Natural killer cell (primary cell): ENCODE measurements at regions not wholly inside any gene's neighbourhood (a gene's known extent, or its start where the extent isn't known, plus 50 kb on each side); places are given as distances from the start of the nearest gene placed in this dataset.

Experiments used
- ATAC-seq, 3 donors: fragments of 150-1000 bp in 2 of 3; fragments of 200-7000 bp in 1 of 3; cut with Tn5 transposase; 1 replicate in 1 of 3; 2 replicates in 2 of 3; pipeline ENCODE4 v1.10.0; 2021; ENCODE audit warnings: mild to moderate bottlenecking in 2 of 3, moderate library complexity in 2 of 3
- DNase-seq, 2 donors: peaks; one replicate each; pipeline versions ENCODE4 v3.0.0 to v3.0.0-alpha.2; 2013 to 2021; ENCODE audit warnings: mixed read lengths in 1 of 2
- H3K27ac ChIP-seq: one replicate; pipeline ENCODE4 v1.5.1; 2013; ENCODE audit warnings: mild to moderate bottlenecking, low read length
- H3K27me3 ChIP-seq: one replicate; pipeline ENCODE4 v1.6.1; 2013; ENCODE audit warnings: low read length; ENCODE audit not compliant: control insufficient read depth, insufficient read depth
- H3K36me3 ChIP-seq: one replicate; pipeline ENCODE4 v1.6.1; 2013; ENCODE audit warnings: low read length; ENCODE audit not compliant: control insufficient read depth, insufficient read depth
- H3K4me1 ChIP-seq: one replicate; pipeline ENCODE4 v1.6.1; 2013; ENCODE audit warnings: low read length; ENCODE audit not compliant: control insufficient read depth, insufficient read depth
- H3K4me3 ChIP-seq: one replicate; pipeline ENCODE4 v1.5.1; 2013; ENCODE audit warnings: low read length
- H3K9me3 ChIP-seq: one replicate; pipeline ENCODE4 v1.6.1; 2013; ENCODE audit warnings: low read length; ENCODE audit not compliant: control insufficient read depth, insufficient read depth
- H3K27ac Mint-ChIP-seq, 2 donors: one replicate each; pipeline ENCODE4 v1.8.0; 2022; ENCODE audit warnings: mild to moderate bottlenecking in 2 of 2, mixed read lengths in 2 of 2, moderate library complexity in 1 of 2
- H3K27me3 Mint-ChIP-seq, 2 donors: one replicate each; pipeline ENCODE4 v1.8.0; 2022; ENCODE audit warnings: low read depth in 2 of 2, mixed read lengths in 2 of 2
- H3K36me3 Mint-ChIP-seq: one replicate; pipeline ENCODE4 v1.8.0; 2022; ENCODE audit warnings: mixed read lengths
- H3K4me1 Mint-ChIP-seq, 2 donors: one replicate each; pipeline ENCODE4 v1.8.0; 2022; ENCODE audit warnings: mixed read lengths in 2 of 2
- H3K4me3 Mint-ChIP-seq: one replicate; pipeline ENCODE4 v1.8.0; 2022; ENCODE audit warnings: mild to moderate bottlenecking, moderate library complexity, mixed read lengths
- H3K9me3 Mint-ChIP-seq, 2 donors: one replicate each; pipeline ENCODE4 v1.8.0; 2022; ENCODE audit warnings: mixed read lengths in 2 of 2
- WGBS: methylation state at CpG from one replicate; pipeline ENCODE4 v1.1.7; 2013; ENCODE audit warnings: missing lambda C conversion rate; ENCODE audit not compliant: insufficient coverage; 5-methylcytosine and 5-hydroxymethylcytosine counted together
- intact Hi-C: fragments of 100-400 bp; cut with micrococcal nuclease; formaldehyde crosslinking; loops from one replicate; pipeline ENCODE4 v1.14.2; 2022
- TF ChIP-seq, protein P1 (sequence below): fragments of 200-600 bp; IDR thresholded peaks from one replicate; pipeline ENCODE4 v1.8.0; 2022; ENCODE audit warnings: antibody characterized with exemption

GRCh38 chr4:143784567-143784966 lies 84.1 kb upstream of the FREM3 start:
- Mint-ChIP-seq H3K9me3 (peaks cover 0 to 4% of the 10 kb centered on the region in 2 donors), H3K4me3 (no peak overlapping the region), H3K4me1 (no peaks in the 10 kb centered on the region), H3K36me3 (no peaks in the 10 kb centered on the region), H3K27ac (no peak overlapping the region), H3K27me3 (no peaks in the 10 kb centered on the region)
- no peak for ATAC-seq
- no peaks in the 10 kb centered on the region for H3K36me3 ChIP-seq
- WGBS, result 90% methylated on average over 2 of the region's 2 CpGs
- no peaks in the 10 kb centered on the region for H3K4me1 ChIP-seq
- H3K4me3 ChIP-seq, result no peak overlapping the region
- H3K9me3 ChIP-seq, result peaks cover 4% of the 10 kb centered on the region
- DNase-seq, result no peak
- intact Hi-C loops, result no loop called here
- H3K27me3 ChIP-seq, result no peaks in the 10 kb centered on the region
- H3K27ac ChIP-seq, result no peak overlapping the region
- TF ChIP-seq, protein P1, sequence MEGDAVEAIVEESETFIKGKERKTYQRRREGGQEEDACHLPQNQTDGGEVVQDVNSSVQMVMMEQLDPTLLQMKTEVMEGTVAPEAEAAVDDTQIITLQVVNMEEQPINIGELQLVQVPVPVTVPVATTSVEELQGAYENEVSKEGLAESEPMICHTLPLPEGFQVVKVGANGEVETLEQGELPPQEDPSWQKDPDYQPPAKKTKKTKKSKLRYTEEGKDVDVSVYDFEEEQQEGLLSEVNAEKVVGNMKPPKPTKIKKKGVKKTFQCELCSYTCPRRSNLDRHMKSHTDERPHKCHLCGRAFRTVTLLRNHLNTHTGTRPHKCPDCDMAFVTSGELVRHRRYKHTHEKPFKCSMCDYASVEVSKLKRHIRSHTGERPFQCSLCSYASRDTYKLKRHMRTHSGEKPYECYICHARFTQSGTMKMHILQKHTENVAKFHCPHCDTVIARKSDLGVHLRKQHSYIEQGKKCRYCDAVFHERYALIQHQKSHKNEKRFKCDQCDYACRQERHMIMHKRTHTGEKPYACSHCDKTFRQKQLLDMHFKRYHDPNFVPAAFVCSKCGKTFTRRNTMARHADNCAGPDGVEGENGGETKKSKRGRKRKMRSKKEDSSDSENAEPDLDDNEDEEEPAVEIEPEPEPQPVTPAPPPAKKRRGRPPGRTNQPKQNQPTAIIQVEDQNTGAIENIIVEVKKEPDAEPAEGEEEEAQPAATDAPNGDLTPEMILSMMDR, result no peak

GRCh38 chr4:143782521-143782920 lies 82.0 kb upstream of the FREM3 start:
- Mint-ChIP-seq H3K4me1 (no peaks in the 10 kb centered on the region), H3K27me3 (no peaks in the 10 kb centered on the region), H3K9me3 (peaks cover 0 to 4% of the 10 kb centered on the region in 2 donors), H3K4me3 (no peak overlapping the region), H3K36me3 (no peaks in the 10 kb centered on the region), H3K27ac (no peak overlapping the region)
- Histone ChIP-seq H3K9me3 (peaks cover 4% of the 10 kb centered on the region), H3K27ac (no peak overlapping the region), H3K36me3 (no peaks in the 10 kb centered on the region), H3K4me3 (no peak overlapping the region), H3K4me1 (no peaks in the 10 kb centered on the region), H3K27me3 (no peaks in the 10 kb centered on the region)
- ATAC-seq, result no peak
- TF ChIP-seq, protein P1, result no peak
- 90% methylated on average over 1 of the region's 1 CpG for WGBS
- intact Hi-C loops, result no loop called here
- no peak for DNase-seq

DNA sequence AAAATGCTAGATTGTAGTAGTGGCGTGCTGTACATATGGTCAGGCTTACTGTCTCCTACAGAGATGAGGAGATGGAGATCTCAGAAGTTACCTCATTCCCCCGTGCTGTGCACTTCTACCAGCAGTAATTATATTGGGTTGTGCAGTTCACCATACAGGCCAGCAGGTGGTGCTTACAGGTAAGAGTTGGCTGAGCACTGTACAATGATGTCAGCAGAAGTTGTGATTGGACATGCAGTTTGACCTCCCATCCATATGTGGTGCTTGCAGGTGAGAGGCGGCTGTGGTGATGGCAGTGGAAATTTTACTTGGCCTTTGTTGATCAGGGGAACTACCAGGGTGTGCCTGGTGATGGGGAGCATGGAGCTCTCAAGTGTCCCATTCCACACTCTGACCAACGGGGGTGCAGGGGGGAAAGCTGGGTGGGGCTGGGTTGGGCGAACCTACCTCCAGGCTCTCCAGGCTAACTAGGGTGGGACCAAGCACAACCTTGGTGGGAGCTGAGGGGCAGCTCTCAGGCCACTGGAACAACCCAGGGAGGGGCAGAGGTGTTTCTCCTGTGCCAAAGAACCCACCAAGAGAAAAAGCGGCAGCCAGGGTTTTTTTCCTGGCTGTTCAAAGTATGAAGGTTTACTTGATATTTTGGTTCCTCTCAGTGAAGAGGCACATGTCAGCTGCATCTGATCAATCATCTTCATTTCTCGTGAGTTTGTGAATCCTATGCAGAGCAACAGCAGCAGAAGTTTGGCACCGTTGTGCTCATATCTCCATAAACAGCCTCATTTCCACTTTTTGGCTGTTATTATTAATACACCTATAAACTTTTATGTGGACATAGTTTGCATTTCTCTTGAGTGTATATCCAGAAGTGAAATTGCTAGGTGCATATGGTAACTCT lies 73.8 kb upstream of the FREM3 start:
- peaks cover 0 to 4% of the 10 kb centered on the region in 2 donors for H3K4me1 Mint-ChIP-seq
- ATAC-seq, result peak; percentile 46 to 84 (median 65)
- 81% methylated on average over 7 of the region's 8 CpGs for WGBS
- Histone ChIP-seq H3K9me3 (no peaks in the 10 kb centered on the region), H3K4me1 (no peaks in the 10 kb centered on the region), H3K27ac (no peak overlapping the region), H3K27me3 (no peaks in the 10 kb centered on the region), H3K36me3 (no peaks in the 10 kb centered on the region), H3K4me3 (no peak overlapping the region)
- DNase-seq, result peak in 1 of 2 donors; percentile 30
- intact Hi-C loops, result no loop called here
- no peaks in the 10 kb centered on the region for H3K9me3 Mint-ChIP-seq
- H3K27ac Mint-ChIP-seq, result no peak overlapping the region
- no peak overlapping the region for H3K4me3 Mint-ChIP-seq
- H3K27me3 Mint-ChIP-seq, result no peaks in the 10 kb centered on the region
- TF ChIP-seq, protein P1, result peak; percentile 41
- H3K36me3 Mint-ChIP-seq, result no peaks in the 10 kb centered on the region

- Histone ChIP-seq H3K4me1 (no peaks in the 10 kb centered on the region), H3K9me3 (no peaks in the 10 kb centered on the region), H3K27me3 (no peaks in the 10 kb centered on the region), H3K27ac (no peak overlapping the region), H3K4me3 (no peak overlapping the region), H3K36me3 (no peaks in the 10 kb centered on the region)
- no peak overlapping the region for H3K4me3 Mint-ChIP-seq
- DNase-seq, result no peak
- H3K9me3 Mint-ChIP-seq, result no peaks in the 10 kb centered on the region
- no peak overlapping the region for H3K27ac Mint-ChIP-seq
- peaks cover 0 to 4% of the 10 kb centered on the region in 2 donors for H3K4me1 Mint-ChIP-seq
- H3K36me3 Mint-ChIP-seq, result no peaks in the 10 kb centered on the region
- TF ChIP-seq, protein P1, result no peak
- no peak for ATAC-seq
- no peaks in the 10 kb centered on the region for H3K27me3 Mint-ChIP-seq
- intact Hi-C loops, result no loop called here
Measured at GRCh38 chr4:143771269-143771668, 70.8 kb upstream of the FREM3 start.
